CD14-positive monocyte (primary cell): ENCODE measurements at regions not wholly inside any gene's neighbourhood (a gene's known extent, or its start where the extent isn't known, plus 50 kb on each side); places are given as distances from the start of the nearest gene placed in this dataset.

ENCODE experiments used
- DNase-seq, 3 donors: peaks; one replicate each; pipeline ENCODE4 v3.0.0-alpha.2; 2011 to 2022
- H2AFZ ChIP-seq: 2 replicates; pipeline ENCODE4 v1.6.0; 2012; ENCODE audit warnings: mild to moderate bottlenecking, low read depth, low read length, inconsistent platforms; ENCODE audit not compliant: insufficient read depth, poor library complexity, severe bottlenecking
- H3K27ac ChIP-seq, 2 donors: 1 replicate in 1 of 2; 2 replicates in 1 of 2; pipeline ENCODE4 v1.5.1; 2012 to 2013; ENCODE audit warnings: low read length in 2 of 2, control low read depth in 1 of 2, inconsistent platforms in 1 of 2, low read depth in 1 of 2, mild to moderate bottlenecking in 1 of 2
- H3K27me3 ChIP-seq, 2 donors: one replicate each; pipeline versions ENCODE4 v1.6.0 to v1.6.1; 2011 to 2013; ENCODE audit warnings: low read length in 2 of 2; ENCODE audit not compliant: control insufficient read depth in 2 of 2, insufficient read depth in 2 of 2
- H3K36me3 ChIP-seq, 2 donors: replicated peaks in 1 of 2; 1 replicate in 1 of 2; 2 replicates in 1 of 2; pipeline versions ENCODE4 v1.5.1 to v1.6.1; 2012 to 2013; ENCODE audit warnings: low read length in 2 of 2, control low read depth in 1 of 2, inconsistent platforms in 1 of 2, mild to moderate bottlenecking in 1 of 2; ENCODE audit not compliant: insufficient read depth in 2 of 2, control insufficient read depth in 1 of 2
- H3K4me1 ChIP-seq, 2 donors: 1 replicate in 1 of 2; 2 replicates in 1 of 2; pipeline versions ENCODE4 v1.5.1 to v1.6.1; 2012 to 2013; ENCODE audit warnings: low read length in 2 of 2, control low read depth in 1 of 2, inconsistent platforms in 1 of 2, mild to moderate bottlenecking in 1 of 2, moderate library complexity in 1 of 2; ENCODE audit not compliant: insufficient read depth in 2 of 2, control insufficient read depth in 1 of 2
- H3K4me2 ChIP-seq: replicated peaks from 2 replicates; pipeline ENCODE3; 2012; ENCODE audit warnings: low read length, moderate library complexity, mild to moderate bottlenecking; ENCODE audit not compliant: poor library complexity, severe bottlenecking; ENCODE audit errors: extremely low read depth
- H3K4me3 ChIP-seq, 3 experiments: fragments of 200-600 bp in 1 of 3; sonication (generic) in 1 of 3; replicated peaks in 1 of 3; 1 replicate in 2 of 3; 2 replicates in 1 of 3; pipeline ENCODE4 v1.5.1; 2011 to 2013; ENCODE audit warnings: low read length in 3 of 3, mild to moderate bottlenecking in 3 of 3, control low read depth in 2 of 3, low read depth in 2 of 3, inconsistent platforms in 1 of 3, moderate library complexity in 1 of 3
- H3K79me2 ChIP-seq: 2 replicates; pipeline ENCODE4 v1.6.0; 2012; ENCODE audit warnings: mild to moderate bottlenecking, control low read depth, inconsistent platforms, low read length, moderate library complexity; ENCODE audit not compliant: insufficient read depth
- H3K9ac ChIP-seq: 2 replicates; pipeline ENCODE4 v1.6.0; 2017; ENCODE audit warnings: low read length, mild to moderate bottlenecking; ENCODE audit not compliant: insufficient read depth, poor library complexity, severe bottlenecking
- H3K9me3 ChIP-seq, 2 donors: replicated peaks in 1 of 2; 1 replicate in 1 of 2; 2 replicates in 1 of 2; pipeline versions ENCODE4 v1.5.1 to v1.6.1; 2012 to 2013; ENCODE audit warnings: low read length in 2 of 2, control low read depth in 1 of 2; ENCODE audit not compliant: control insufficient read depth in 1 of 2, insufficient read depth in 1 of 2
- H4K20me1 ChIP-seq: 2 replicates; pipeline ENCODE4 v1.6.0; 2012; ENCODE audit warnings: mild to moderate bottlenecking, low read length, control low read depth, moderate library complexity; ENCODE audit not compliant: insufficient read depth
- H3K27ac Mint-ChIP-seq, 7 donors: one replicate each; pipeline ENCODE4 v1.8.0; 2020; ENCODE audit warnings: mild to moderate bottlenecking in 7 of 7, mixed read lengths in 7 of 7, moderate library complexity in 6 of 7, inconsistent platforms in 2 of 7
- H3K27me3 Mint-ChIP-seq, 3 donors: one replicate each; pipeline ENCODE4 v1.8.0; 2021 to 2022; ENCODE audit warnings: low read depth in 3 of 3, mild to moderate bottlenecking in 3 of 3, mixed read lengths in 3 of 3, moderate library complexity in 3 of 3, inconsistent platforms in 1 of 3
- H3K36me3 Mint-ChIP-seq, 2 donors: one replicate each; pipeline ENCODE4 v1.8.0; 2020; ENCODE audit warnings: mixed read lengths in 2 of 2, inconsistent platforms in 1 of 2, mild to moderate bottlenecking in 1 of 2
- H3K4me1 Mint-ChIP-seq: one replicate; pipeline ENCODE4 v1.8.0; 2020; ENCODE audit warnings: mild to moderate bottlenecking, mixed read lengths
- H3K4me3 Mint-ChIP-seq, 2 donors: one replicate each; pipeline ENCODE4 v1.8.0; 2020; ENCODE audit warnings: mild to moderate bottlenecking in 2 of 2, mixed read lengths in 2 of 2, moderate library complexity in 1 of 2
- H3K9me3 Mint-ChIP-seq, 7 donors: one replicate each; pipeline ENCODE4 v1.8.0; 2020 to 2022; ENCODE audit warnings: mixed read lengths in 7 of 7, mild to moderate bottlenecking in 6 of 7, moderate library complexity in 6 of 7, inconsistent platforms in 2 of 7
- WGBS: methylation state at CpG from one replicate; pipeline ENCODE4 v1.1.5; 2013; ENCODE audit warnings: missing lambda C conversion rate; ENCODE audit not compliant: insufficient coverage; 5-methylcytosine and 5-hydroxymethylcytosine counted together
- intact Hi-C, 2 donors: fragments of 100-400 bp; cut with micrococcal nuclease; formaldehyde crosslinking; loops; one replicate each; pipeline versions ENCODE4 v1.15.0 to v1.15.1; 2023
- TF ChIP-seq, protein P1 (sequence below): fragments of 200-600 bp; IDR thresholded peaks from one replicate; pipeline ENCODE4 v1.8.0; 2022; ENCODE audit warnings: antibody characterized with exemption, mild to moderate bottlenecking

DNA sequence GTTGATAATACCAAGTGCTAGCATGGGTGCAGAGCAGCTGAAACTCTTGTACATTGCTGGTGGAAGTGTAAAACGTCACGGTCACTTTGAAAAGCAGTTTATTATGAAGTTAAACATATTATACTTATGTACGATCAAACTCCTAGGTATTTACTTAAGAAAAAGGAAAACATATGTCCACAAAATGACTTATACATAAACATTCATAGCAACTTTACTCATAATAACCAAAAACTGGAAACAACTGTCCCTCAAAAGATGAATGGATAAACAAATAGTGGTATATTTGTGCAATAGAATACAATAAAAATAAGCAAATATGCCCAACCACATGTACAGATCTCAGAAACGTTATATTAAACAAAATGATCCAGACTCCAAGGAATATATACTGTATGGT is 92.3 kb upstream of the TRIO start:
- Mint-ChIP-seq H3K27me3 (peaks cover 3 to 10% (median 4%) of the 10 kb centered on the region in 3 donors), H3K36me3 (no peaks in the 10 kb centered on the region), H3K4me3 (no peak overlapping the region), H3K4me1 (no peaks in the 10 kb centered on the region), H3K9me3 (peaks cover 0 to 4% (median under 1%) of the 10 kb centered on the region in 7 donors), H3K27ac (no peak overlapping the region)
- Histone ChIP-seq H3K27me3 (no peaks in the 10 kb centered on the region), H3K27ac (no peak overlapping the region), H3K9ac (no peak overlapping the region), H3K4me3 (no peak overlapping the region), H3K79me2 (no peaks in the 10 kb centered on the region), H4K20me1 (no peaks in the 10 kb centered on the region), H3K36me3 (no peaks in the 10 kb centered on the region), H3K4me1 (no peaks in the 10 kb centered on the region), H3K9me3 (no peaks in the 10 kb centered on the region), H2AFZ (no peak overlapping the region), H3K4me2 (no peak overlapping the region)
- no CpG with 5 or more reads among the region's 4 CpGs for whole genome bisulfite sequencing
- intact Hi-C loops = no loop called here
- TF ChIP-seq, protein P1, sequence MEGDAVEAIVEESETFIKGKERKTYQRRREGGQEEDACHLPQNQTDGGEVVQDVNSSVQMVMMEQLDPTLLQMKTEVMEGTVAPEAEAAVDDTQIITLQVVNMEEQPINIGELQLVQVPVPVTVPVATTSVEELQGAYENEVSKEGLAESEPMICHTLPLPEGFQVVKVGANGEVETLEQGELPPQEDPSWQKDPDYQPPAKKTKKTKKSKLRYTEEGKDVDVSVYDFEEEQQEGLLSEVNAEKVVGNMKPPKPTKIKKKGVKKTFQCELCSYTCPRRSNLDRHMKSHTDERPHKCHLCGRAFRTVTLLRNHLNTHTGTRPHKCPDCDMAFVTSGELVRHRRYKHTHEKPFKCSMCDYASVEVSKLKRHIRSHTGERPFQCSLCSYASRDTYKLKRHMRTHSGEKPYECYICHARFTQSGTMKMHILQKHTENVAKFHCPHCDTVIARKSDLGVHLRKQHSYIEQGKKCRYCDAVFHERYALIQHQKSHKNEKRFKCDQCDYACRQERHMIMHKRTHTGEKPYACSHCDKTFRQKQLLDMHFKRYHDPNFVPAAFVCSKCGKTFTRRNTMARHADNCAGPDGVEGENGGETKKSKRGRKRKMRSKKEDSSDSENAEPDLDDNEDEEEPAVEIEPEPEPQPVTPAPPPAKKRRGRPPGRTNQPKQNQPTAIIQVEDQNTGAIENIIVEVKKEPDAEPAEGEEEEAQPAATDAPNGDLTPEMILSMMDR = no peak
- DNase-seq = no peak

GRCh38 chr5:14048434-14048833 is 94.7 kb upstream of the TRIO start:
- intact Hi-C loops = no loop called here

More at GRCh38 chr5:14048434-14048833, 94.7 kb upstream of the TRIO start:
- H3K27me3 ChIP-seq = no peaks in the 10 kb centered on the region
- no peaks in the 10 kb centered on the region for H4K20me1 ChIP-seq
- Mint-ChIP-seq H3K4me3 (no peak overlapping the region), H3K36me3 (no peaks in the 10 kb centered on the region), H3K4me1 (no peaks in the 10 kb centered on the region), H3K27ac (no peak overlapping the region), H3K9me3 (peaks cover 0 to 5% (median 2%) of the 10 kb centered on the region in 7 donors), H3K27me3 (peaks cover 1 to 10% (median 4%) of the 10 kb centered on the region in 3 donors)
- TF ChIP-seq, protein P1 = no peak
- H3K4me2 ChIP-seq = no peak overlapping the region
- H3K27ac ChIP-seq = no peak overlapping the region
- no peak overlapping the region for H3K9ac ChIP-seq
- H3K4me1 ChIP-seq = no peaks in the 10 kb centered on the region
- DNase-seq = no peak
- H3K36me3 ChIP-seq = no peaks in the 10 kb centered on the region
- no peaks in the 10 kb centered on the region for H3K9me3 ChIP-seq
- no peak overlapping the region for H3K4me3 ChIP-seq
- no peaks in the 10 kb centered on the region for H3K79me2 ChIP-seq
- no peak overlapping the region for H2AFZ ChIP-seq
